ENCODE measurements at regions not wholly inside any gene's neighbourhood (a gene's known extent, or its start where the extent isn't known, plus 50 kb on each side); places are given as distances from the start of the nearest gene placed in this dataset.

DNA sequence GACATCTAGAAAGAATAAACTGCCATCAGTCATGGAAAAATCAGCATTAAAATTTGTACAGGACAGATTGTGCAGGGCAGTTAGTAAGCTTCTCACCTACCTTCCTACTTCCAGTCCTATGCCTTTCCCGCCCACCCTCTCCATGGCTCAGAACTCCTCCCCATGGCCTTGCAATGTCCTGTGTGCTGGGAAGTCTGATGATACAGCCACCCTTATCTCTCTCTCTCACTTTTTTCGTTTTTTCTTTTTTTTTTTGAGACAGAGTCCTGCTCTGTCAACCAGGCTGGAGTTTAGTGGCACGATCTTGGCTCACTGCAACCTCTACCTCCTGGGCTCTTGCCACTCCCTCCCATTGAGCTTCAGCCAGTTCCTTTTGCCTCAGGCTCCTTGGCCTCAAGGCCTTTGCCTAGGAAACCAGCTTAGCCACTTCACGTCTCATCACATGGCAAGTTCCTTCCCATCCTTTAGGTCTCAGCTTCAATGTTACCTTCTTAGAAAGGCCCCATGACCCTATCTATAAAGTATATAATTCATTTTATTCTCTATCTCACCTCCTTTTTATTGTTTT lies 259.7 kb downstream of the NKX6-1 start:
- no peak overlapping the region for H3K4me3 ChIP-seq (replicated peaks in 1 of 3)
- H3K36me3 ChIP-seq = no peaks in the 10 kb centered on the region
- TF ChIP-seq, protein P1, sequence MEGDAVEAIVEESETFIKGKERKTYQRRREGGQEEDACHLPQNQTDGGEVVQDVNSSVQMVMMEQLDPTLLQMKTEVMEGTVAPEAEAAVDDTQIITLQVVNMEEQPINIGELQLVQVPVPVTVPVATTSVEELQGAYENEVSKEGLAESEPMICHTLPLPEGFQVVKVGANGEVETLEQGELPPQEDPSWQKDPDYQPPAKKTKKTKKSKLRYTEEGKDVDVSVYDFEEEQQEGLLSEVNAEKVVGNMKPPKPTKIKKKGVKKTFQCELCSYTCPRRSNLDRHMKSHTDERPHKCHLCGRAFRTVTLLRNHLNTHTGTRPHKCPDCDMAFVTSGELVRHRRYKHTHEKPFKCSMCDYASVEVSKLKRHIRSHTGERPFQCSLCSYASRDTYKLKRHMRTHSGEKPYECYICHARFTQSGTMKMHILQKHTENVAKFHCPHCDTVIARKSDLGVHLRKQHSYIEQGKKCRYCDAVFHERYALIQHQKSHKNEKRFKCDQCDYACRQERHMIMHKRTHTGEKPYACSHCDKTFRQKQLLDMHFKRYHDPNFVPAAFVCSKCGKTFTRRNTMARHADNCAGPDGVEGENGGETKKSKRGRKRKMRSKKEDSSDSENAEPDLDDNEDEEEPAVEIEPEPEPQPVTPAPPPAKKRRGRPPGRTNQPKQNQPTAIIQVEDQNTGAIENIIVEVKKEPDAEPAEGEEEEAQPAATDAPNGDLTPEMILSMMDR (IDR thresholded peaks at IDR 0.05) = no peak
- H3K9me3 ChIP-seq = no peaks in the 10 kb centered on the region
- peak overlapping the region in 1 of 3 donors; percentile 37 for H3K27ac ChIP-seq
- intact Hi-C loops (cut with DNase I) = no loop called here
- no peaks in the 10 kb centered on the region for H3K27me3 ChIP-seq
- 52 to 56% methylated on average over 4 of the region's 4 CpGs for WGBS, 2 donors
- DNase-seq = peak; percentile 31 to 40
- peaks cover 6% of the 10 kb centered on the region in 2 donors for H3K4me1 ChIP-seq

GRCh38 chr4:84238247-84239090 lies 260.6 kb downstream of the NKX6-1 start:
- H3K4me1 ChIP-seq = peaks cover 6% of the 10 kb centered on the region in 2 donors
- no peak overlapping the region for H3K4me3 ChIP-seq (replicated peaks in 1 of 3)
- no peaks in the 10 kb centered on the region for H3K36me3 ChIP-seq
- no peaks in the 10 kb centered on the region for H3K27me3 ChIP-seq
- 53 to 64% methylated on average over 7 of the region's 7 CpGs for WGBS, 2 donors
- DNase-seq = no peak
- TF ChIP-seq, protein P1 (IDR thresholded peaks at IDR 0.05) = peak in 2 of 6 experiments; percentile 11 to 49
- no peak for TF ChIP-seq POLR2A (IDR thresholded peaks at IDR 0.05)
- peak overlapping the region in 1 of 3 donors; percentile 37 for H3K27ac ChIP-seq
- no peaks in the 10 kb centered on the region for H3K9me3 ChIP-seq
- intact Hi-C loops (cut with DNase I) = no loop called here

- peaks cover 6% of the 10 kb centered on the region in 2 donors for H3K4me1 ChIP-seq
- no peak overlapping the region for H3K27ac ChIP-seq
- TF ChIP-seq, protein P1 (IDR thresholded peaks at IDR 0.05) = no peak
- TF ChIP-seq POLR2A (IDR thresholded peaks at IDR 0.05) = no peak
- 88 to 90% methylated on average over 4 of the region's 4 CpGs for WGBS, 2 donors
- no peaks in the 10 kb centered on the region for H3K9me3 ChIP-seq
- no peaks in the 10 kb centered on the region for H3K36me3 ChIP-seq
- H3K27me3 ChIP-seq = no peaks in the 10 kb centered on the region
- H3K4me3 ChIP-seq (replicated peaks in 1 of 3) = no peak overlapping the region
- intact Hi-C loops (cut with DNase I) = no loop called here
- no peak for DNase-seq
These were observed 262.1 kb downstream of the NKX6-1 start for GRCh38 chr4:84237008-84237407.

DNA sequence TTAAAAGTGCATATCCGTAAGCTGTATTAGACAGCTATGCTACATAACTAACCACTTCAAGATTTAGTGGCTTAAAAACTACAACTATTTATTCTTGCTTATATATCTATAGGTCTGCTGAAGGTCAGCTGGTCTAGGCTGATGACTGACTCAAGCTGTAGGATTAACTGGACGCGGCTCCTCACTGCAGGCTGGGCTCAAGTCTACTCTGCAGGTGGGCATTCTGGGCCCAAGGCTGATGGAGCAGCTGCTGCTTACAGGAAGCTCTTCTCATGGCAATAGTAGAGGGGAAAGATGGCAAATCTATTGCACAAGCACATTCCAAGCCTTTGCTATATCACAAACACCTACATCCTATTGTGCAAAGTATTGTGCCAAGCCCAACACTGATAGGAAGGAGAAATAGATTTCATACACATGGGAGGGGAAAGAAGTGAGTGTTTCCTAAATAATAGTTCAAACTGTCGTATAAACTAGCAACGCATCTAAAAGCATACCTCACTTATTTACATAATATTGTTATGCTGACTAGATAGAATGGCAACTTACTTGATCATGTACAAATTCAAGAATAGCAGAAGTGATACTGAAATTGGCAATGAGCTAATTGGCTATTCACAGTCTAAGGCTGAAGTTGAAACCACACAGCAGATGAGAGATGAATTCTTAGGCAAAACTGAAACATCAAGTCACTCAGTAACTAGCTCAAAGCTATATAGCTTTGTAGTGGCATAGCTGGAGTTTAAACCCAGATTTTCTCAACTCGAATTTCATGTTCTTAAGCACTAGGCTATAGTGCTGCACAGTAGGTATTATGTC lies 263.8 kb downstream of the NKX6-1 start:
- 93 to 94% methylated on average over 6 of the region's 6 CpGs for WGBS, 2 donors
- H3K9me3 ChIP-seq = no peaks in the 10 kb centered on the region
- intact Hi-C loops (cut with DNase I) = no loop called here
- H3K36me3 ChIP-seq = no peaks in the 10 kb centered on the region
- TF ChIP-seq POLR2A (IDR thresholded peaks at IDR 0.05) = no peak
- TF ChIP-seq, protein P1 (IDR thresholded peaks at IDR 0.05) = no peak
- peaks cover 6% of the 10 kb centered on the region in 2 donors for H3K4me1 ChIP-seq
- H3K27ac ChIP-seq = no peak overlapping the region
- DNase-seq = no peak
- H3K27me3 ChIP-seq = no peaks in the 10 kb centered on the region
- no peak overlapping the region for H3K4me3 ChIP-seq (replicated peaks in 1 of 3)
